CD4-positive, alpha-beta memory T cell (primary cell): ENCODE measurements at regions not wholly inside any gene's neighbourhood (a gene's known extent, or its start where the extent isn't known, plus 50 kb on each side); places are given as distances from the start of the nearest gene placed in this dataset.

ENCODE experiments used
- CTCF ChIA-PET: fragments of 350-600 bp; sonication (Branson Sonifier 250); formaldehyde crosslinking; loops from one replicate; lab custom pipeline; 2021; ENCODE audit warnings: inconsistent platforms; ENCODE audit not compliant: partially characterized antibody; lab: Charles Lee
- POLR2A ChIA-PET: fragments of 350-600 bp; sonication (Branson Sonifier 250); formaldehyde crosslinking; loops from one replicate; lab custom pipeline; 2021; ENCODE audit not compliant: partially characterized antibody; lab: Charles Lee
- DNase-seq, 5 donors: peaks; one replicate each; pipeline versions ENCODE4 v3.0.0 to v3.0.0-alpha.2; 2020 to 2022; ENCODE audit warnings: mixed read lengths in 1 of 5
- H3K27ac ChIP-seq: one replicate; pipeline ENCODE4 v1.7.0; 2013; ENCODE audit warnings: low read depth, low read length
- H3K27me3 ChIP-seq: 2 replicates; pipeline ENCODE4 v1.7.0; 2013; ENCODE audit warnings: mild to moderate bottlenecking, low read length, moderate library complexity; ENCODE audit not compliant: insufficient read depth
- H3K36me3 ChIP-seq: 2 replicates; pipeline ENCODE4 v1.7.0; 2013; ENCODE audit warnings: mild to moderate bottlenecking, low read length, moderate library complexity; ENCODE audit not compliant: insufficient read depth
- H3K4me1 ChIP-seq: 2 replicates; pipeline ENCODE4 v1.7.0; 2013; ENCODE audit warnings: mild to moderate bottlenecking, low read length, moderate library complexity; ENCODE audit not compliant: insufficient read depth
- H3K4me3 ChIP-seq, 2 donors: one replicate each; pipeline ENCODE4 v1.7.0; 2013; ENCODE audit warnings: low read length in 2 of 2, mild to moderate bottlenecking in 1 of 2
- H3K9me3 ChIP-seq, 2 donors: one replicate each; pipeline ENCODE4 v1.7.0; 2013; ENCODE audit warnings: low read length in 2 of 2, control low read depth in 1 of 2; ENCODE audit not compliant: control insufficient read depth in 1 of 2
- H3K27ac Mint-ChIP-seq, 7 donors: one replicate each; pipeline ENCODE4 v1.8.0; 2020 to 2021; ENCODE audit warnings: mixed read lengths in 7 of 7, mild to moderate bottlenecking in 6 of 7, inconsistent platforms in 3 of 7, moderate library complexity in 3 of 7
- H3K27me3 Mint-ChIP-seq, 2 donors: one replicate each; pipeline ENCODE4 v1.8.0; 2020 to 2021; ENCODE audit warnings: mixed read lengths in 2 of 2
- H3K36me3 Mint-ChIP-seq, 2 donors: one replicate each; pipeline ENCODE4 v1.8.0; 2020 to 2021; ENCODE audit warnings: mixed read lengths in 2 of 2, inconsistent platforms in 1 of 2, mild to moderate bottlenecking in 1 of 2
- H3K4me1 Mint-ChIP-seq, 4 donors: one replicate each; pipeline ENCODE4 v1.8.0; 2020 to 2021; ENCODE audit warnings: mixed read lengths in 4 of 4, mild to moderate bottlenecking in 1 of 4
- H3K4me3 Mint-ChIP-seq, 8 donors: one replicate each; pipeline ENCODE4 v1.8.0; 2020 to 2021; ENCODE audit warnings: mixed read lengths in 8 of 8, mild to moderate bottlenecking in 7 of 8, moderate library complexity in 6 of 8, inconsistent platforms in 3 of 8
- H3K9me3 Mint-ChIP-seq, 8 donors: one replicate each; pipeline ENCODE4 v1.8.0; 2020 to 2021; ENCODE audit warnings: mixed read lengths in 8 of 8, mild to moderate bottlenecking in 5 of 8, inconsistent platforms in 3 of 8, moderate library complexity in 1 of 8
- intact Hi-C: fragments of 100-400 bp; cut with micrococcal nuclease; formaldehyde crosslinking; loops from one replicate; pipeline ENCODE4 v1.15.1; 2023

GRCh38 chr1:232380131-232380530 lies 249.8 kb downstream of the SIPA1L2 start:
- intact Hi-C loops: no loop called here
- H3K27ac ChIP-seq: no peak overlapping the region
- no peaks in the 10 kb centered on the region for H3K36me3 ChIP-seq
- DNase-seq: no peak
- Mint-ChIP-seq H3K4me3 (no peak overlapping the region), H3K27ac (no peak overlapping the region), H3K9me3 (no peaks in the 10 kb centered on the region), H3K36me3 (no peaks in the 10 kb centered on the region), H3K27me3 (peaks cover 2 to 5% of the 10 kb centered on the region in 2 donors), H3K4me1 (no peaks in the 10 kb centered on the region)
- H3K9me3 ChIP-seq: no peaks in the 10 kb centered on the region
- ChIA-PET POLR2A (no interaction called here), CTCF (no interaction called here)
- H3K27me3 ChIP-seq: no peaks in the 10 kb centered on the region
- H3K4me1 ChIP-seq: no peaks in the 10 kb centered on the region
- H3K4me3 ChIP-seq: no peak overlapping the region

DNA sequence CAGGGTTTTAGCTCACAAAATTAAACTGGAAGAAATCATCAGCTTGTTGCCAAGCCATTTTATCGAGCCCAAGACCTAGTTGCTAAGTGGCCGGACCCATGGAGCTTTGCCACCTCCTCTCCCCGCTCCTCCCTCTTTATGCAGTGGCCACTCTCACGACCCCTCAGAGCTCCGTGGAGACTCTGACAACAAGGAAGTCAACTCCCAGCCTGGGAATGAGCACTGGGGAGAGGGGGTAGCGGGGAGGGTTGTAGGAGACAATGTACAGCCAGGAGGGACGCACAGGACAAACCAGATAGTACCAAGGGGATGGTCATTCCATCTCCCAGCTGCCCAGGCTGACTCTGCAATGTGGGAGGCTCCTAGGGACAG lies 250.9 kb downstream of the SIPA1L2 start:
- H3K4me1 ChIP-seq: no peaks in the 10 kb centered on the region
- no peak overlapping the region for H3K27ac ChIP-seq
- Mint-ChIP-seq H3K4me3 (no peak overlapping the region), H3K36me3 (no peaks in the 10 kb centered on the region), H3K9me3 (no peaks in the 10 kb centered on the region), H3K27me3 (peaks cover 2 to 5% of the 10 kb centered on the region in 2 donors), H3K27ac (no peak overlapping the region), H3K4me1 (no peaks in the 10 kb centered on the region)
- H3K27me3 ChIP-seq: no peaks in the 10 kb centered on the region
- intact Hi-C loops: no loop called here
- H3K9me3 ChIP-seq: no peaks in the 10 kb centered on the region
- no peak for DNase-seq
- POLR2A ChIA-PET: no interaction called here
- H3K36me3 ChIP-seq: no peaks in the 10 kb centered on the region
- no peak overlapping the region for H3K4me3 ChIP-seq
- CTCF ChIA-PET: no interaction called here

GRCh38 chr1:232378266-232379062 lies 251.5 kb downstream of the SIPA1L2 start:
- no peaks in the 10 kb centered on the region for H3K9me3 ChIP-seq
- intact Hi-C loops: no loop called here
- DNase-seq: no peak
- H3K27ac Mint-ChIP-seq: no peak overlapping the region
- no peak overlapping the region for H3K27ac ChIP-seq
- H3K36me3 Mint-ChIP-seq: no peaks in the 10 kb centered on the region
- no peaks in the 10 kb centered on the region for H3K36me3 ChIP-seq
- no peaks in the 10 kb centered on the region for H3K4me1 ChIP-seq
- H3K4me1 Mint-ChIP-seq: no peaks in the 10 kb centered on the region
- no peak overlapping the region for H3K4me3 ChIP-seq
- peak overlapping the region in 1 of 8 donors; percentile 21 for H3K4me3 Mint-ChIP-seq
- ChIA-PET CTCF (interaction anchor here (1.0 kb wide), 1 partner anchor 512 kb away, joined by 3 read pairs; no protein-coding TSS in a partner anchor), POLR2A (no interaction called here)
- no peaks in the 10 kb centered on the region for H3K27me3 ChIP-seq
- H3K9me3 Mint-ChIP-seq: no peaks in the 10 kb centered on the region
- H3K27me3 Mint-ChIP-seq: peaks cover 2 to 5% of the 10 kb centered on the region in 2 donors

DNA sequence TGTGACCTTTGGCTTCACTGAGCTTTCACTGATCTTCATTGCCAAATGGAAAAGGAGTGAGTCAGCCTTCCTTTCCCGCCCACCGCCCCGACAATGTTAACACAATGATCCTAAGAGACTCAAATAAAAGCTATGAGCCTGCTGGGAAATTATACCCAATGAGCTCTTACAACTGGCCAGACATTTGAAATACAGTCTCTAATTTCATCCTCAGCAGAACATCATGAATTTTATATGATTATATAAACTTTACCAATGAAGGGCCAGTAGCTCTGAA lies 252.5 kb downstream of the SIPA1L2 start:
- Mint-ChIP-seq H3K36me3 (no peaks in the 10 kb centered on the region), H3K27ac (no peak overlapping the region), H3K27me3 (peaks cover 2 to 5% of the 10 kb centered on the region in 2 donors), H3K4me1 (no peaks in the 10 kb centered on the region), H3K4me3 (no peak overlapping the region), H3K9me3 (no peaks in the 10 kb centered on the region)
- POLR2A ChIA-PET: interaction anchor here (1.1 kb wide), 1 partner anchor 64 kb away, joined by 3 read pairs; no protein-coding TSS in a partner anchor
- no peak overlapping the region for H3K27ac ChIP-seq
- H3K9me3 ChIP-seq: no peaks in the 10 kb centered on the region
- no peaks in the 10 kb centered on the region for H3K4me1 ChIP-seq
- no peak overlapping the region for H3K4me3 ChIP-seq
- intact Hi-C loops: no loop called here
- no peaks in the 10 kb centered on the region for H3K27me3 ChIP-seq
- CTCF ChIA-PET: interaction anchor here (1.0 kb wide), 1 partner anchor 511 kb away, joined by 3 read pairs; no protein-coding TSS in a partner anchor
- DNase-seq: no peak
- H3K36me3 ChIP-seq: no peaks in the 10 kb centered on the region

- POLR2A ChIA-PET: interaction anchor here (1.1 kb wide), 1 partner anchor 64 kb away, joined by 3 read pairs; no protein-coding TSS in a partner anchor
- Histone ChIP-seq H3K9me3 (no peaks in the 10 kb centered on the region), H3K27me3 (no peaks in the 10 kb centered on the region), H3K36me3 (no peaks in the 10 kb centered on the region), H3K27ac (no peak overlapping the region), H3K4me3 (no peak overlapping the region), H3K4me1 (no peaks in the 10 kb centered on the region)
- Mint-ChIP-seq H3K4me1 (no peaks in the 10 kb centered on the region), H3K27me3 (peaks cover 2 to 5% of the 10 kb centered on the region in 2 donors), H3K4me3 (no peak overlapping the region), H3K27ac (peak overlapping the region in 1 of 7 donors; percentile 25), H3K36me3 (no peaks in the 10 kb centered on the region), H3K9me3 (no peaks in the 10 kb centered on the region)
- intact Hi-C loops: no loop called here
- CTCF ChIA-PET: no interaction called here
- no peak for DNase-seq
Observed at GRCh38 chr1:232376632-232377493, 253.1 kb downstream of the SIPA1L2 start.

DNA sequence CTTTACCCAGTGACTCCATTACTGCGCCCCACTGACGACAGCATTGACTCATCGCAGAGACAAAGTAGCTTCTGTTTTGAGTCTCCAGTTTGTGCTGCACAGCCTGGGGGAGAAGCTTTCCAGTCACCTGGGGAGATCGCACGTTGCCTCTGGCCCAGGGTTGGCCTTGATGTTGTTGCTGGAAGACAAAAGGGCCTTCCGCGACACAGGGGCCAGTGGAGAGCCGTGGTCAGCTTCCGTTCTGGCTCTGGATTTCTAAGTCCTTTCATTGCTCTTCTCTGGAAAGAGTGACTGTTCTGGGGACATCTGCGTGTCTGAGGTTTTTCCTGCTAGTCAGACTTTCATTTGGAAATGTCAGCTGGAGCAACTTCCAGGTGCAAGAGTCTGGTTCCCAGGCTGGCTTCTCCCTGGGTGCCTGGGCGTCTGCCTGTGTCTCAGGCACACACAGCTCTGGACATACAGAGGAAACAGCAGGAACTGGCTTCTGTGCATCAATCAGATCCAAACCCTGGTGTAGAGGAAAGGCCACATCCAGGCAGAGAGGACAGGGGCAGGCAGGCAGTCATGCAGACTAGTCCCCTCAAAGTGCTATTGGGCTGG lies 257.0 kb downstream of the SIPA1L2 start:
- Histone ChIP-seq H3K27me3 (no peaks in the 10 kb centered on the region), H3K36me3 (no peaks in the 10 kb centered on the region), H3K4me1 (no peaks in the 10 kb centered on the region), H3K9me3 (no peaks in the 10 kb centered on the region), H3K27ac (no peak overlapping the region), H3K4me3 (no peak overlapping the region)
- Mint-ChIP-seq H3K9me3 (no peaks in the 10 kb centered on the region), H3K27me3 (no peaks in the 10 kb centered on the region), H3K4me3 (no peak overlapping the region), H3K27ac (no peak overlapping the region), H3K4me1 (no peaks in the 10 kb centered on the region), H3K36me3 (no peaks in the 10 kb centered on the region)
- intact Hi-C loops: no loop called here
- ChIA-PET POLR2A (no interaction called here), CTCF (no interaction called here)
- no peak for DNase-seq

DNA sequence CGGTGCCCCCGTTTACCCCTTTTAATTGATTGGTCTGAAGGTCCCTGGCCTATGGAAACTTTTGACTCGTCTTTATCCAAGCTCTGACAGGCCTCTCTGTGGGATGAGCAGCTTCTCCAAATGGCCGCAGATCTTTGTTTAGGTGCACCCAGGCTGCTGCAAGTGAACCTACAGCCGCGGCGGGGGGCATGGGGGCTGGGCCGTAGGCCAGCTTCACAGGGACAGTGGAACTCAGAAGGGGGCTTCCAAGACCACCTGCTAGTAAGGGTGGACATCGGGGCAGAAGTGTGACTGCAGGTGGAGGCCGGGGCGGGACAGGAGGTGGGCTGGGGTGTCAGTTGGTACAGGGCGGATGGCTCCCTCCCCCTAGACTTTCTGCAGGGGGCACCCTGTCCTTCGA lies 257.5 kb downstream of the SIPA1L2 start:
- CTCF ChIA-PET: no interaction called here
- H3K27ac ChIP-seq: no peak overlapping the region
- H3K4me3 Mint-ChIP-seq: no peak overlapping the region
- no peak overlapping the region for H3K4me3 ChIP-seq
- no peaks in the 10 kb centered on the region for H3K9me3 ChIP-seq
- no peaks in the 10 kb centered on the region for H3K36me3 Mint-ChIP-seq
- no peak for DNase-seq
- no peaks in the 10 kb centered on the region for H3K36me3 ChIP-seq
- no peak overlapping the region for H3K27ac Mint-ChIP-seq
- H3K27me3 ChIP-seq: no peaks in the 10 kb centered on the region
- H3K4me1 Mint-ChIP-seq: no peaks in the 10 kb centered on the region
- intact Hi-C loops: no loop called here
- H3K9me3 Mint-ChIP-seq: no peaks in the 10 kb centered on the region
- no peaks in the 10 kb centered on the region for H3K27me3 Mint-ChIP-seq
- no peaks in the 10 kb centered on the region for H3K4me1 ChIP-seq
- POLR2A ChIA-PET: no interaction called here
